HepG2 (cell line): ENCODE measurements at regions not wholly inside any gene's neighbourhood (a gene's known extent, or its start where the extent isn't known, plus 50 kb on each side); places are given as distances from the start of the nearest gene placed in this dataset.

Source experiments
- CAMTA2 ChIP-seq: sonication (generic); formaldehyde crosslinking; IDR thresholded peaks from 2 replicates; pipeline ENCODE4 v1.4.0; 2020; ENCODE audit warnings: mild to moderate bottlenecking, missing genetic modification reagents, borderline replicate concordance
- ELF4 ChIP-seq: sonication (generic); formaldehyde crosslinking; IDR thresholded peaks from 2 replicates; pipeline ENCODE4 v1.5.0; 2020; ENCODE audit warnings: missing genetic modification reagents, mild to moderate bottlenecking, moderate library complexity, borderline replicate concordance
- HES4 ChIP-seq: sonication (generic); formaldehyde crosslinking; IDR thresholded peaks from 2 replicates; pipeline ENCODE4 v1.9.0; 2021; ENCODE audit warnings: mild to moderate bottlenecking, missing genetic modification reagents, borderline replicate concordance
- KLF13 ChIP-seq: sonication (generic); formaldehyde crosslinking; IDR thresholded peaks from 2 replicates; pipeline ENCODE4 v1.4.0; 2020; ENCODE audit warnings: mild to moderate bottlenecking, missing genetic modification reagents
- ONECUT2 ChIP-seq: sonication (generic); formaldehyde crosslinking; IDR thresholded peaks from 2 replicates; pipeline ENCODE4 v1.4.0; 2020; ENCODE audit warnings: missing genetic modification reagents
- POLR2AphosphoS2 ChIP-seq: IDR thresholded peaks from 2 replicates; pipeline ENCODE4 v1.6.1; 2011; ENCODE audit warnings: low read depth, low read length, improper control_type of control experiment
- TCF7L2 ChIP-seq: IDR thresholded peaks from 2 replicates; pipeline ENCODE4 v1.6.1; 2011; ENCODE audit warnings: mild to moderate bottlenecking, low read depth, low read length, moderate library complexity
- TF ChIP-seq, protein P1 (sequence below): sonication (generic); formaldehyde crosslinking; IDR thresholded peaks from 2 replicates; pipeline ENCODE4 v1.8.0; 2022; ENCODE audit warnings: mild to moderate bottlenecking, missing genetic modification reagents, moderate library complexity

DNA sequence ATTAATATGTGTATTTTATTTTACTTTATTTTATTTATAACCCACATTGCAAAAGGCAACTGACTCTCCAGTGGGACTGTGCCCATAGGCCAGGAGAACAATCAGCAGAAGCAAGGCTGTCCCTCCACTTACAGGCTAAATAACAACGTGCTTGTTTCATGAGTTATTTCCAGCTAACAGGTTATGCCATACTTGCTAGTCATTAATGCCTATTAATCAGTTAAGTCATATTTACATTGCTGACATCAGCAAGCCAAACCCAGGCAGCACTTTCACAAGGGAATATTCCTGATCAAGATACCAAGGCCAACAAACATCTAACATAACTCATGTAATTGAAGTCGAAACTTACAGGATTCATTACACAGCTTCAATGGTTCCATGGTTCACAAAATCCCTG is 92.1 kb downstream of the EN1 start:
- TF ChIP-seq TCF7L2 (no peak), HES4 (CRISPR knock-in tag) (no peak), KLF13 (CRISPR knock-in tag) (no peak), ELF4 (CRISPR knock-in tag) (no peak), CAMTA2 (no peak), POLR2AphosphoS2 (no peak), ONECUT2 (CRISPR knock-in tag) (no peak)
- TF ChIP-seq, protein P1, sequence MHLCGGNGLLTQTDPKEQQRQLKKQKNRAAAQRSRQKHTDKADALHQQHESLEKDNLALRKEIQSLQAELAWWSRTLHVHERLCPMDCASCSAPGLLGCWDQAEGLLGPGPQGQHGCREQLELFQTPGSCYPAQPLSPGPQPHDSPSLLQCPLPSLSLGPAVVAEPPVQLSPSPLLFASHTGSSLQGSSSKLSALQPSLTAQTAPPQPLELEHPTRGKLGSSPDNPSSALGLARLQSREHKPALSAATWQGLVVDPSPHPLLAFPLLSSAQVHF (CRISPR knock-in tag) = no peak
